ENCODE measurements at regions not wholly inside any gene's neighbourhood (a gene's known extent, or its start where the extent isn't known, plus 50 kb on each side); places are given as distances from the start of the nearest gene placed in this dataset.
"Not testable (repeated sequence)": the region's sequence is repeated elsewhere in the genome, so short reads cannot be mapped to it uniquely, and the experiment has no call there.

DNA sequence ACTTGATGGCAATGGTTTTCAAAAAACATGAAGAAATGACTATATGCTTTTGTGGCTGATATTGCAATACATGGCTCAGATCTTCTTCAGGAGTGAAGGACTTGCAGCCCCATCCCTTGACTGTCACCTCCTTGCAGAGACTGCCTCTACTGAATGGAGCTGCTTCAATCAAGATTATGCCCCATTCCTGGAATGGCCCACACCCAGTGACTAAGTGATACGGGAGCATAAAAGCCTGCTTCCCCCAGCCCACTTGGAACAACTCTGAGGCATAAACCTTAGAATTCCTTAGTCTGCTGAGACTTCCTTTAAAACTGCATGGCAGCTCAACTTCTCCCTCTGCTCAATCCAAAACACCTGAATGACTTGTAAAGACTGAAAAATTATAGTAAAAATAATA lies 957.1 kb downstream of the SORCS3 start:
- DNase-seq = no peak

DNA sequence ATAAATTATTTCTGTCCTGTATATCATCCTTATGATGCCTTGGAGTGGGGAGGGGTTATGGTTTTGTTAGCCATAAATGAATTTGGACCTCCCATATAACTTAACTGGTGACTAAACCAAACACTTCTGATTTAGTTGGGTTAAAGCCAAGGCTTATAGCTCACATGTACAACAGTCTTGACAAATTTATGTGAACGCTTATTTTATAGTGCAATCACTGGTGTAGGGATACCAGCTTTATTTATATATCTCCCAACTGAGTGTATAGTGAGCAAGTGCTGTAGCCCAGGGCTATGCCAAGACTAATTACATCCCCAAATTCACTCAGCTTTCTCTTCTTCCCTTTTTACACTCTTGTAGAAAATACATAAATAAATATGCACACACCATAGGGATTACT lies 956.2 kb downstream of the SORCS3 start:
- DNase-seq = no peak

DNA sequence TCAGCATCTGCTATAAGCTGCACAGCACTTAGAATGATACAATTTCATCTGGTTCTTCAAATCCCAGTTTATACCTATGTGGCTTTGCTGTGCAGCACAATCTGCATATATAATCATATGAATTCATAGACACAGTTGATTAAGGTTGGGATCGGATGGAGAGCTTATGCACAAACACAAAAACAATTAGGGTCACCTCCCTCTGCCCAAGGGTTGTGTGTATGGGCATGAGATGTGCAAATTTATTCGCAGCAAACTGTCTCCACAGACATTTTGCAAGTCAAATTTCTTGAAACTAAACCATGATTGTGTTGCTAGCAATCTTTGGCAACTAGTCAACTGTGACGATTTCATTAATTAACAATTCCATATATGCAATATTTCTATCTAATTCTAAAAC lies 955.7 kb downstream of the SORCS3 start:
- peak; percentile 23 for DNase-seq

DNA sequence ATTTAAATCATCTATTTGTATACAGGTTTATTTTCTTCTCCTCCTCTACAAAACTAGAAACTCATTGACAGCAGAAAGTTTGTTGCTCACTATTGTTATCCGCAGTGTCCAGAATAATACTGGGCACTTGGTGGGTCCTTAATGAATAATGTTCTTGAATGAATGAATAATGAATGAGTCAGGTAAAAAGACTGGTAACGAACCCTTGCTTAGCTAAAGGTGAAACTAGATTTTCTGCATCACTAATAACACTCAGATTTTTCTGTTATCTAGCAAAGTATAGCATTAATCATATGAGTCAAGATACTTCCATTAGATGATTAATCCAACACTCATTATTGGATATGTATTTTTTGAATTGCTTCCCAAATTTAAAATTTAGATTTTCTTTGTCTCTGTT lies 953.2 kb downstream of the SORCS3 start:
- no peak for DNase-seq

DNA sequence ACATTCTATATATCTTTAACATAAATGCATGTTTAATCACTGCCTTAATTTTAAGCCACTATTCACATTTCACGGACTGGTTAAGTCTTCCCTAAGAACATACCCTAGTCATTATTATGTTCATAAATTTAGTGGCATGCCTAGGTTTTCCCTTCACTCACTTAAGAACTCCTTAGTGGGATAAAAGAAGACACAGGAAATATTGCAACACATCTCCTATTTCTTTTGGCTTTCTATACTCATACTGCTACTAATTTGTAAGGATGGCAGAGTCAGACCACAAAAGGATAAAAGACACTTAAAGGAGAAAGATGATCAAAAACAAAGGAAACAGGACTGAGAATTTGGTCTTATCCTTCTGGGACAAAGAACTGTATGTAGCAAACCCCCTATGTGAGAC lies 951.4 kb downstream of the SORCS3 start:
- DNase-seq = no peak

DNA sequence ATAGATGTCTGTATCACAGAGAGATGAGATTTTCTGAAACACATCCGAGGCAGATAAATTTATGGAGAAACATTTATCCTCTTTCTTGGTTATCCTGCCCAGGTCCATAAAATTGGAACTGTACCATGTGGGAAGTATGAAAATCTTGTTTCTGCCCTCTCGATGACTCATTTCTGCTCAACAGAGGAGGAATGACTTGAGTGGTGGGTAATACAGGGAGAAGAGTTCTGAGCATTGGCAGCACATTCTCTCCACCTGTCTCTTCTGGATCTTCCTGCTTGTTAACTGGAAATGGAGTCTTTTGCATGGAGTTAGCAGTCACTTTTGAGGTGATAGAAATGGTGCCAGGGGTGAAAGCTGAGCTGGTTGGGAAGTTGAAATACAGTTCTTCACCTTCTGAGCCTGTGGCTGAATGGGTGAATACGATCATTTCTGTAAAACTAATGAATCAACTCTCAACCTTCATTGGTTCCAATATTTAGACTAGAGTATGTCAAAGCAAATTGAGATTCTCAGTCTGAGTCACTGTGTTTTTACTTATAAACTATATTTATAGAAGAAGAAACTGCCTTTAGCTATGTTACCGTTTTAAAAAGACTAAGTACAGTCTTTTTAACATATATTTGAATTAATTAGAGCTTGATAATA lies 945.5 kb downstream of the SORCS3 start:
- no peak for DNase-seq

DNA sequence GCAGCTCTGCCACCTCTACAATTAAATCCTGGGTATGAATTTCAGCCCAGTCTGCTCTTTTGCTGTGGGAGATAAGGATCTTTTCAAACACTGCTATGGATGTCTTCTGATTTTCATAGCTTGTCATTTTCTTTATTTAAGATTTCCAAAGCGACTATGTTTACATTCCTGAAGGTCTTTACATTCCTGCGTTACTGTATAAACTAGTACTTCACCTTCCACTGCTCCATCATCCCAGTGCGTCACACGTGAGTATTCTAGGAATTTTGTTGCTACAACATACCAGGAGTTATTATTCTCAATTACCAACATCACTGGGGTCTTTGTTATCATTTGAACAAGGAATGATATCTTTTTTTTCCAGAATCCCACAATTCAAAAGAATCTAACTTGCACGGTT lies 944.7 kb downstream of the SORCS3 start:
- DNase-seq = peak; percentile 25

DNA sequence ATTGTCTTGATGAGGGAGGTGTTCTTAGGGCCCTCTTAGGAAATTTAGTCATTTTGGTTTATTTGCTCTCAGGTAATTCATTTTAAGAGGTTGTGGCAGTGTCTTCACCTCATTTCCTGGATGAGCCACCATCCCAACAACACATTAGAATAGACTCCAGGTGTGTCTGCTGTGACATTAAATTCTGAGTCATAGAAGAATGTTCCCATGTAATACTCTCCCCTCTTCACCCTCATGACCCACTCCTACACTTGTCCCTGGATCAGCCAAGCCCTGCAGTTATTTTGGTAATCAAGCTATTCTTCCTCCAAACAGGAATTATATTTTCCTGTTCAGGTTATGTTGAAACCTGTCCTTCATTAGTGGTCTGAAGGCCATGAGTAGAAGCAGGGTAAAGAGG lies 944.1 kb downstream of the SORCS3 start:
- DNase-seq = no peak

DNA sequence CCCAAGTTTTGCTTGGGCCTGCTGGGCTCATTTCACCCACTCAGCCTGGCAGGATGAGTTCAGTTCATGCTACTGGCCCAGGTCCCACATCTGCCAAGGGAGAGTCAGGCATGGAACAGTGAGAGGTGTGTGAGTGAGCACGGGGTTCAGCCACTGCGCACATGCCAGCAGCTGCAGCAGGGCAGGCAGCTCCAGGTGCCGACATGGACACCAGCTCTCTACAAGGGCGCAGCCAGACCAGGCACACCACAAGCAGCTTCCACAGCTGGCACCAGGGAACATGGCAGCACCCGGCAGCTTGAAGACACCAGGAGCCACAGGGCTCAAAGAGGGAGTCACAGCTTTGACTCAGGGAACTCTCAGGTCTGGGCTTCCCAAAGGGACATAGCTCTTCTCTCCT lies 938.0 kb downstream of the SORCS3 start:
- DNase-seq = no peak

DNA sequence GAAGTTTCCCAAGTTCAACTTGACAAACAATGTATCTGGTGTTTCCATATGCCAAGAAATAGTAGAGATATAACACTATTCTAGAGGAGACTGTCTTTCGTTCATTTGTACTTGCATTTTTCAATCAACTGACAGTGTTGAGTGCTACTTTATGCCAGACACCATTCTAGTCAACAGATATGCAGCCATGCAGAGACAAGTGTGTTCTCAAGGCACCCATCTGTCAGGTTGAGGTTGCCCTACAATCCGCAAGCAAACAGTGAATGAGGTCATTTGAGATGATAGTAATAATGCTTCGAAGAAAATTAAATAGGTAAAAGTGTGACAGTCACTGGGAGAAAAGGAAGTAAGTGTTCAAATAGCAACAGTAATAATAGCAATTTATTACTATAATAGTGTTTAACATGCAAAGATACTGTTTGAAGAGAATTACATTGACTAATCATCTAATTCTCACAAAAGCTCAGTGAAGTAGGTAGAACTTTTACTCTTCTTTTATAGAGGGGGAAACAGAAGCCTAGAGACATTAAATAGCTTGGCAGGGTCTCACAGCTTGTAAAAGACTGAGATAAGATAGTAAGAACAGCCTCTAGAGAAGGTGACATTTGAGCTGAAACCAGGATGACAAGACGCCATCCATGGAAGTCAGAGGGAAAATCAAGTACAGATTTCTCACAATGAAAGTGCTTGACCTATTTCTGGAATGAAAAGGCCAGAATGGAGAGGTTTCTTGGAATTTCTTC lies 936.9 kb downstream of the SORCS3 start:
- DNase-seq = no peak

DNA sequence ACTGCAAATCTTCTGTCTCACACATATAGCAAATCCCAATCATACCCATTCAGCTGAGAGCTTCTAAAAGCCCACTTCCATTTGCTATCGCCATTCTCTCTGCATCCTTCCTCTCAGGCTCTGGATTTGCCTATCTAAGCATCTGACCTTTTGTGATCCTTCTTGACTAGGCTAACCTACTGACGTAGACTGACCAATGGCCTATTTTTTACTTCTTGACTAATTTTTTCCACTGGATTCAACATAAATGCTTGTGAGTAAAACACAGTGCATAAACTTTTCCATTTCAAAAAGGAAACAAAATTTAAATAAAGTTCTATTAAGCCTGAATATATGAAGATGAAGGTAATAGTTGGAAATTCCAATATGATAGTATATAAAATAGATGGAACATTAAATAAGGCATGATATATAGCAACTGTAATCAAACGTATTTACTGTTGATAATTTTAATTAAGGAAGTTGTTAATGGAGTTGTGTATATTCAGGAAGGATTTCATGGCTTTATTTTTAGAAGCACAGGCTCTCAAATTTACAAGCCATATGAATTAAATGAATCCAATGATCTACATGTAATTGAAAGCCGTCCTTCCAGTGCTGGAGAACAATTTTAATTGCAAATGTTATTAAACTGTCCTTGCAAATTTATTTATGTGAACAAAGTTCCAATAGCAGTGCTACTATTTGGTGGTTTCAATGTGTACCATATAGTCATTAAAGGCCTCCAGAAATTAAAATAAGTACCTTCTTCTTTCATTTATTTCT lies 918.4 kb downstream of the SORCS3 start:
- DNase-seq = no peak

DNA sequence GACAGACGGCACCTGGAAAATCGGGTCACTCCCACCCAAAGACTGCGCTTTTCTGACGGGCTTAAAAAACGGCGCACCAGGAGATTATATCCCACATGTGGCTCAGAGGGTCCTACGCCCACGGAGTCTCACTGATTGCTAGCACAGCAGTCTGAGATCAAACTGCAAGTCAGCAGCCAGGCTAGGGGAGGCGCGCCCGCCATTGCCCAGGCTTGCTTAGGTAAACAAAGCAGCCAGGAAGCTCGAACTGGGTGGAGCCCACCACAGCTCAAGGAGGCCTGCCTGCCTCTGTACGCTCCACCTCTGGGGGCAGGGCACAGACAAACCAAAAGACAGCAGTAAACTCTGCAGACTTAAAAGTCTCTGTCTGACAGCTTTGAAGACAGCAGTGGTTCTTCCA lies 909.4 kb downstream of the SORCS3 start:
- not testable (repeated sequence) for DNase-seq

DNA sequence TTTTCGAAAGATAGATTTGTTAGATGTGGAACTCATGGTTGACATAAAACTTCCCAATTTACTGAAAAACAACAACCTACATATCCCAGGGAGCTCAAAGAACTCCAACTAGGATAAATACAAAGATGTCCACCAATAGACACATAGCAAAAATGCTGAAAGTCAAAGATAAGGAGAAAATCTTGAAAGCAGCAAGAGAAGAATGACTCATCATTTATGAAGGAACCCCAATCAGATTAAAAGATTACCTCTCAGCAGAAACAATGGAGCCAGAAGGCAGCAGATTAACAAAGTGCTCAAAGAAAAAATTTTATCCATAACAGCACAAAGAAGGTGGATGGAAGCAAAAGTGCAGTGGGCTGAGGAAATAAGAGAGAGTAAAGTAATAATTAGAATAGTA lies 908.6 kb downstream of the SORCS3 start:
- no peak for DNase-seq

DNA sequence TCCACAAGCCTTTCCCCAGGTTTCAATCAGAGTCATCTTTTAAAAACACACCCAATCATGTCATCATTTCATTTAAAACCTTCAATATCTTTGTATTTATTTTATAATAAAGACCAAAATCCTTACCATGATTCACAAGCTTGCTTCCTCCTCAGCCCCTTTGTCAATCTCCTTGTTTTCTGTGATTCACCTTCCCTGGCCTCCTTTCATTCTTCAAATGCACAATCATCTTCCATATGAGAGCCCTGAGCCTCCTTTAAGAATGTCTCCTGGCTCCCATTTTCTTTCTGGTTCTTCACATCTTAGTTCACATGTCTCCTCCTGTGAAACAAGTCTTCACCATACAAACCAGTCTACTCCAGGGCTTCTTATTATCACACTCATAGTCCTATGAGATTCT lies 904.0 kb downstream of the SORCS3 start:
- no peak for DNase-seq

DNA sequence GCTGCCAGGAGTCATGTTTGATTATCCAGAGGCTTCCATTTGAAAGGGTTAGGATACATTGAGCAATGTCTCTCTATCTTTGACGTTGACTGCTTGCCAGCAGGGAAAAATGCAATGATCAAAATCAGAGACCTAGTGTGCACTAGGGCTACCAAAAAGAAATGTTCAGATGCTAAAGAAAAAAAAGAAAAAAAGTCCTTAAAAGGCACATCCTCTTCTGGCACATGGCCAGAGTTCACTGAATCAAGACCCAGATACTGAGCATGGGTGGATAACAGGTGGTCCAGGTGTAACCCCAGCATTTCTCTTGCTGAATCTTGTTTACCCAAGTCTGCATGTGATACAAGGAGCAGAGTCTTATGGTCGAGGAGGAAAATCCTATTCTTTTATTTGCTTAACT lies 899.3 kb downstream of the SORCS3 start:
- no peak for DNase-seq

DNA sequence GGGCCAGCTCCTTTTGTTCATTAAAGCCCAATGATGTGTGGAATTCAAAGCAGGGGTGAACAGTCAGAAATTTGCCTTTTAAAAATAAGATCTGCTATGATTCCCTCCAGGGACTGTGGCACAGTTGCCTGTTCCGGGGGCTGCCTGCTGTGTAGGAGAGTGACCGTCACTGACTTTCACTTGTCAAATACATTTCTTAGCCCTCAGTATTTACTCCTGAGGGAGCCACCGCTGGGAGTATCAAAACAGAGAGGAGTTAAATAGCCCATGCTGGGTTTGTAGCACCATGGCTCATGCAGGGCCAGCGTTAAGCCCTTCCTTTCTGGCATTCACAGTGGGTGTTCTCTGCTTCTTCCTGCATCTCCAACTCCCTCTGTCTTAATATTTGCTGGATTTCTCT lies 897.8 kb downstream of the SORCS3 start:
- peak; percentile 51 for DNase-seq

DNA sequence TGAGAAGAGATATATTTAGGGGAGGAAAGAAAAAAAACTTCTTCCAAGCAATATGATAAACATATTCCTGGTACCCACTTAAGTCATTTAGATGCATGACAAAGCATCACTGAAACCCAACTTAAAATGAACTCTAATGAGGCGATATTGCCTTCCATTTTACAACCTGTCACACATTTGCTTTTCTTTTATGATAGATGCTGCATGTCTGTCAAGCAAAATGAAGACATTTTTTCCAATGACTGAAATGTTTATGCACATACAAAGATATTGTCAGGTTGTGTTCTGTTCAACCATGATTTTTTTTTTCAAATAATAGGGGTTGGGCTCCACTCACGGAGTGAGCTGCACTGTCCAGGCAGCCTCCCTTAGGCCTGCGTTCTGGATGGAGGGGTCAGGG lies 894.4 kb downstream of the SORCS3 start:
- no peak for DNase-seq

DNA sequence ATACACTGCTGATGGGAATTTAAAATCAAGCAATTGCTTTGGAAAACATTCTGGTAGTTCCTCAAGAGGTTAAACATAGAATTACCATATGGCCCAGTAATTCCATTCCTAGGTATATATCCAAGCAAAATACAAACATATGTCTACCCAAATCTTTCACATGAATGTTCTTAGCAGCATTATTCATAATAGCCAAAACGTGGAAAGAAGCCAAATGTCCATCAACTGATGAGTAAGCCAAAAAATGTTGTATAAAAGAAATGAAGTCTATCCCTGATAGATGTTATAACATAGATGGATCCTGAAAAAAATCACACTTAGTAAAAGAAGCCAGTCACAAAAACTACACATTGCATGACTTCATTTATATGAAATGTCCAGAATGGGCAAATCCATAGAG lies 893.0 kb downstream of the SORCS3 start:
- no peak for DNase-seq

DNA sequence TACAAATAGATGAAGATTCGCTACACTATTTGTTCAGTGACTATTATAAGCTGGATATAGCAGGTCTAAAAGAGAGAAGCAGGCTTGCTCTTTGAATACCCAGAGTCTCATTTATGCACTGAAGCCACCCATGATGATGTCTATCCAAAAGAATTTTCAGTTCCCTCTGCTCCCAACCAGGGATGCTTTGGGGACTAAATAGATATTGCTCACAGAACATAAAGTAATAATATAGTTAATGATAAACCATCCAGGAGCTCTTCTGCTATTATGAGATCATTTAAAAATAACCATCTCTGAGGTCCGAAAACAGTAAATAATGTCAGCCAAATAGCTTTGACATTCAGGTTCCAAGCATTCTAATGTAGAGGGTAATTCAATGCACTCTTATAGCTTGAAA lies 875.4 kb downstream of the SORCS3 start:
- DNase-seq = no peak

DNA sequence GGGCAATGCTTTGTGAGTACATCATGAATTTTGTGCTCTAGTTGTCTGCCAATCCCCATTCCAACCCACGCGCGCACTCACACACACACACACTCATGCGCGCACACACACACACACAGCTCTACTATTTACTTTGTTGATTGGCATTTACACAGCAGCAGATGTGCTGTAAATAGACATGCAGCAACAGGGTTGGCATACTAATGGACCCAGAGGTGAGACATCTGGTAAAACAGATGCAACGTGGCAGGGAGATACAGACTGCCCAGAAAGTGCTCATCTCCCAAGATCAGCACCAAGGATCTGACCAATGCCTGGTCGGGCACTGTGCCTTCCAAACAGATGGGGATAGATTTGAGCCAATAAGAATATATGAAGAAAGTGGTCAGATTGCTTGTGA lies 873.0 kb downstream of the SORCS3 start:
- DNase-seq = peak; percentile 11

DNA sequence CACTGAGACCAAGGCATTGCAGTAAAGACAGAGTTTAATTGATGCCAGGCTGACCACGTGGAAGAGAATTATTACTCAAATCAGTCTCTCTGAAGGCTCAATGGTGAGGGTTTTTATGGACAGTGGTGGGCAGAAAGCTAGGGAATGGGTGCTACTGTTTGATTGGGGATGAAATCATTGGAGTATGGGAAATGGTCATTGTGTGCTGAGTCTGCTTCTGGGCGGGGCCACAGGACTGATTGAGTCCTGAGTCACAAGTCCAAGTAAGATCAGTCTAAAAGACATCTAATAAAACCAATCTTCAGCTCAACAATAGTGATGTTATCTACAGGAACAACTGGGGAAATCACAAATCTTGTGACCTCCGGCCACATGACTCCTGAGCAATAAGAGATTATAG lies 868.4 kb downstream of the SORCS3 start:
- no peak for DNase-seq

DNA sequence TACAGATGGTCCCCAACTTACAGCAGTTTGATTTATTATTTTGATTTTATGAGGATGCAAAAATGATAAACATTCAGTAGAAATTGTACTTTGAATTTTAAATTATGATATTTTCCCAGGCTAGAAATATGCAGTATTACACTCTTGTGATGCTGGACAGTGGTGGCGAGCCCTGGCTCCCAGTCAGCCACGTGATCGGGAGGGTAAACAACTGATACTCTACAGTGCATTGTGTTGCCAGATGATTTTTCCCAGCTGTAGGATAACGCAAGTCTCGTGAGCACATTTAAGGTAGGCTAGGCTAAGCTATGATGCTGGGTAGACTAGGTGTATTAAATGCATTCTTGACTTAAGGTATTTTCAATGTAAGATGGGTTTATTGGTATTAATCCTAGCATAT lies 865.2 kb downstream of the SORCS3 start:
- no peak for DNase-seq

DNA sequence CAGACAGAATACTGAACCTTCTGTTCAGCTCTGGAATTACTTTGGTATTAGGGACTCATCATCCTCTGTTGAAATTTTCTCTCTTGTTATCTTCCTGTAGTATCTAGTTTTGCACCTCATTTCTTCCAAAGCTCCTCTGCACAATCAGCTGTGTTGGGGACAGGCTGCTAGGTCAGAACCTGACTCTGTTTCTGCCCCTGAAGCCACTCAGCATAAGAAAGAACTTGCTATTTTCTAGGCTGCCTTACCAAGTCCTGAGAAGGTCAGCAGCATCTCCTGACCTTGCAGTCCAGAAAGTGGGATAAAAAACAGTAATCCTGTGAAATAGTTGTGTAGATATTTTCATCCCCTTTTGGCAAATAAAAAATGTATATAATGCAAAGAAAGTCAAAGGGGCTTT lies 862.6 kb downstream of the SORCS3 start:
- no peak for DNase-seq

DNA sequence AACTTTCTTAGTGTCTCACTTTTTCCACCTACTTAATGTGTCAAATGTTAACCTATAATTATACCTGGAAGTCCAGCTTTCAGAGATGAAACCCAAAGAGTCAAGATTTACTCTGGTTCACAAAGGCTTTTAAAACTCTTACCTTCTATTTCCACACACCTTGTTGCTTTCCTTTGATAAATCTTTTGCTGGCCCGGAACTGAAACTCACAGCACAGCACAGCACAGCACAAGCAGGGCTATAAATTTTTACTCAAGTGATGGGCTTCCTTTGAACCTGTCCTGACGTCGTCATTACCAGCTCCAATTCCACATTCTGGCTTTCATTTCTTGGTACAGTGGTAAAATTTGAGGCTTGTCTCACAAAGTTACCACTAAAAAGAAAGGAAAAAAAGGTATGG lies 861.0 kb downstream of the SORCS3 start:
- no peak for DNase-seq

Measured in eye (tissue), 1 donor.